ENCODE measurements at regions not wholly inside any gene's neighbourhood (a gene's known extent, or its start where the extent isn't known, plus 50 kb on each side); places are given as distances from the start of the nearest gene placed in this dataset.

DNA sequence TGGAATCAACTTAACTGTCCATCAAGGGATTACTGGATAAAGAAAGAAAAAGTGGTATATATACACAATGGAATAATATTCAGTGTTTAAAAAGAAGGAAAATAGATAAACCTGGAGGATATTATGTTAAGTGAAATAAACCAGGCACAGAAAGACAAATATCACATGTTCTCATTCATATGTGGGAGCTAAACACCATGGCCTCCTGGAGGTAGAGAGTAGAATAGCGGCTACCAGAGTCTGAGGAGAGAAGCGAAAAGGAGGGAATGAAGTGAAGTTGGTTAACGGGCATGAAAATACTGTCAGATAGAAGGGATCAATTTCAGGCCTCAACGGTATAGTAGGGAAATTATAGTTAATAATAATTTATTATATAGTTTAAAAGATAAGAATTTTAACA is 147.5 kb upstream of the OBI1 start:
- TF ChIP-seq GRHL2 (CRISPR knock-in tag; IDR thresholded peaks at IDR 0.05; ENCODE audit: insufficient replicate concordance, severe bottlenecking): no peak
- TF ChIP-seq, protein P1, sequence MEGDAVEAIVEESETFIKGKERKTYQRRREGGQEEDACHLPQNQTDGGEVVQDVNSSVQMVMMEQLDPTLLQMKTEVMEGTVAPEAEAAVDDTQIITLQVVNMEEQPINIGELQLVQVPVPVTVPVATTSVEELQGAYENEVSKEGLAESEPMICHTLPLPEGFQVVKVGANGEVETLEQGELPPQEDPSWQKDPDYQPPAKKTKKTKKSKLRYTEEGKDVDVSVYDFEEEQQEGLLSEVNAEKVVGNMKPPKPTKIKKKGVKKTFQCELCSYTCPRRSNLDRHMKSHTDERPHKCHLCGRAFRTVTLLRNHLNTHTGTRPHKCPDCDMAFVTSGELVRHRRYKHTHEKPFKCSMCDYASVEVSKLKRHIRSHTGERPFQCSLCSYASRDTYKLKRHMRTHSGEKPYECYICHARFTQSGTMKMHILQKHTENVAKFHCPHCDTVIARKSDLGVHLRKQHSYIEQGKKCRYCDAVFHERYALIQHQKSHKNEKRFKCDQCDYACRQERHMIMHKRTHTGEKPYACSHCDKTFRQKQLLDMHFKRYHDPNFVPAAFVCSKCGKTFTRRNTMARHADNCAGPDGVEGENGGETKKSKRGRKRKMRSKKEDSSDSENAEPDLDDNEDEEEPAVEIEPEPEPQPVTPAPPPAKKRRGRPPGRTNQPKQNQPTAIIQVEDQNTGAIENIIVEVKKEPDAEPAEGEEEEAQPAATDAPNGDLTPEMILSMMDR (IDR thresholded peaks at IDR 0.05): no peak
- no peak for TF ChIP-seq SP1 (CRISPR knock-in tag; conservative IDR thresholded peaks at IDR 0.05)
- TF ChIP-seq JUN (CRISPR knock-in tag; IDR thresholded peaks at IDR 0.05): no peak
- TF ChIP-seq, protein P2, sequence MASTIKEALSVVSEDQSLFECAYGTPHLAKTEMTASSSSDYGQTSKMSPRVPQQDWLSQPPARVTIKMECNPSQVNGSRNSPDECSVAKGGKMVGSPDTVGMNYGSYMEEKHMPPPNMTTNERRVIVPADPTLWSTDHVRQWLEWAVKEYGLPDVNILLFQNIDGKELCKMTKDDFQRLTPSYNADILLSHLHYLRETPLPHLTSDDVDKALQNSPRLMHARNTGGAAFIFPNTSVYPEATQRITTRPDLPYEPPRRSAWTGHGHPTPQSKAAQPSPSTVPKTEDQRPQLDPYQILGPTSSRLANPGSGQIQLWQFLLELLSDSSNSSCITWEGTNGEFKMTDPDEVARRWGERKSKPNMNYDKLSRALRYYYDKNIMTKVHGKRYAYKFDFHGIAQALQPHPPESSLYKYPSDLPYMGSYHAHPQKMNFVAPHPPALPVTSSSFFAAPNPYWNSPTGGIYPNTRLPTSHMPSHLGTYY (CRISPR knock-in tag; IDR thresholded peaks at IDR 0.05): no peak
- TF ChIP-seq, protein P3, sequence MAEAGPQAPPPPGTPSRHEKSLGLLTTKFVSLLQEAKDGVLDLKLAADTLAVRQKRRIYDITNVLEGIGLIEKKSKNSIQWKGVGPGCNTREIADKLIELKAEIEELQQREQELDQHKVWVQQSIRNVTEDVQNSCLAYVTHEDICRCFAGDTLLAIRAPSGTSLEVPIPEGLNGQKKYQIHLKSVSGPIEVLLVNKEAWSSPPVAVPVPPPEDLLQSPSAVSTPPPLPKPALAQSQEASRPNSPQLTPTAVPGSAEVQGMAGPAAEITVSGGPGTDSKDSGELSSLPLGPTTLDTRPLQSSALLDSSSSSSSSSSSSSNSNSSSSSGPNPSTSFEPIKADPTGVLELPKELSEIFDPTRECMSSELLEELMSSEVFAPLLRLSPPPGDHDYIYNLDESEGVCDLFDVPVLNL (CRISPR knock-in tag; IDR thresholded peaks at IDR 0.05; ENCODE audit: borderline replicate concordance, low read depth): no peak
- TF ChIP-seq ETV6 (CRISPR knock-in tag; IDR thresholded peaks at IDR 0.05): no peak
- no peak for TF ChIP-seq IRF2 (CRISPR knock-in tag; IDR thresholded peaks at IDR 0.05; ENCODE audit: borderline replicate concordance, low read depth)
- TF ChIP-seq TP53 (CRISPR knock-in tag; IDR thresholded peaks at IDR 0.05): no peak
- no peak for TF ChIP-seq FOXK1 (CRISPR knock-in tag; IDR thresholded peaks at IDR 0.05)
- TF ChIP-seq ZNF138 (CRISPR knock-in tag; conservative IDR thresholded peaks at IDR 0.05): no peak
- no peak for TF ChIP-seq CREB1 (CRISPR knock-in tag; IDR thresholded peaks at IDR 0.05)
